ENCODE measurements at regions not wholly inside any gene's neighbourhood (a gene's known extent, or its start where the extent isn't known, plus 50 kb on each side); places are given as distances from the start of the nearest gene placed in this dataset.
"Not testable (repeated sequence)": the region's sequence is repeated elsewhere in the genome, so short reads cannot be mapped to it uniquely, and the experiment has no call there.

GRCh38 chr3:197459571-197459970 is 96.2 kb downstream of the BDH1 start:
- TF ChIP-seq CTCF (IDR thresholded peaks at IDR 0.05; ENCODE audit: poor library complexity); EZH2phosphoT487 (IDR thresholded peaks at IDR 0.05; ENCODE audit: low read depth, severe bottlenecking, unreplicated experiment); EZH2 (IDR thresholded peaks at IDR 0.05; ENCODE audit: borderline replicate concordance): not testable (repeated sequence)

Measured in hepatocyte (in vitro differentiated cells).